Astrocyte (in vitro differentiated cells and primary cell): ENCODE measurements at regions not wholly inside any gene's neighbourhood (a gene's known extent, or its start where the extent isn't known, plus 50 kb on each side); places are given as distances from the start of the nearest gene placed in this dataset.

Experiments
- DNase-seq: peaks from one replicate; pipeline ENCODE4 v3.0.0-alpha.2; 2010; ENCODE audit warnings: low read depth
- FAIRE-seq: peaks from 2 replicates; lab custom pipeline; 2011; peaks lifted over from hg19 to GRCh38; lab: Jason Lieb, UNC
- H2AFZ ChIP-seq: 2 replicates; pipeline ENCODE4 v1.6.0; 2012; ENCODE audit warnings: low read depth, low read length, inconsistent platforms
- H3K27ac ChIP-seq: 2 replicates; pipeline ENCODE4 v1.5.1; 2011; ENCODE audit warnings: low read depth, low read length, inconsistent platforms
- H3K27me3 ChIP-seq: 2 replicates; pipeline ENCODE4 v1.6.0; 2011; ENCODE audit warnings: low read length, inconsistent platforms; ENCODE audit not compliant: insufficient read depth
- H3K36me3 ChIP-seq: 2 replicates; pipeline ENCODE4 v1.5.1; 2011; ENCODE audit warnings: low read length, inconsistent platforms; ENCODE audit not compliant: insufficient read depth
- H3K4me1 ChIP-seq: 2 replicates; pipeline ENCODE4 v1.5.1; 2011; ENCODE audit warnings: low read length, inconsistent platforms; ENCODE audit not compliant: insufficient read depth
- H3K4me2 ChIP-seq: 2 replicates; pipeline ENCODE4 v1.6.0; 2012; ENCODE audit warnings: low read length, inconsistent platforms
- H3K4me3 ChIP-seq: 2 replicates; pipeline ENCODE4 v1.5.1; 2011; ENCODE audit warnings: low read depth, mild to moderate bottlenecking, low read length, inconsistent platforms; ENCODE audit not compliant: insufficient read depth
- H3K79me2 ChIP-seq: 2 replicates; pipeline ENCODE4 v1.6.0; 2012; ENCODE audit warnings: mild to moderate bottlenecking, low read length, inconsistent platforms; ENCODE audit not compliant: insufficient read depth
- H3K9ac ChIP-seq: 2 replicates; pipeline ENCODE4 v1.6.0; 2012; ENCODE audit warnings: mild to moderate bottlenecking, low read length, inconsistent platforms
- H3K9me3 ChIP-seq: 2 replicates; pipeline ENCODE4 v1.5.1; 2012; ENCODE audit warnings: low read depth, mild to moderate bottlenecking, low read length, inconsistent platforms; ENCODE audit not compliant: insufficient read depth
- H4K20me1 ChIP-seq: 2 replicates; pipeline ENCODE4 v1.6.0; 2012; ENCODE audit warnings: low read length, inconsistent platforms; ENCODE audit not compliant: insufficient read depth
- H3K27ac Mint-ChIP-seq: one replicate; pipeline ENCODE4 v1.8.0; 2021; ENCODE audit warnings: mild to moderate bottlenecking, mixed read lengths; ENCODE audit not compliant: unreplicated experiment
- H3K27me3 Mint-ChIP-seq: one replicate; pipeline ENCODE4 v1.8.0; 2021; ENCODE audit warnings: low read depth, mixed read lengths; ENCODE audit not compliant: unreplicated experiment
- H3K36me3 Mint-ChIP-seq: one replicate; pipeline ENCODE4 v1.8.0; 2021; ENCODE audit warnings: low read depth, mixed read lengths; ENCODE audit not compliant: unreplicated experiment
- H3K4me1 Mint-ChIP-seq: one replicate; pipeline ENCODE4 v1.8.0; 2021; ENCODE audit warnings: low read depth, mixed read lengths; ENCODE audit not compliant: unreplicated experiment
- H3K4me3 Mint-ChIP-seq: one replicate; pipeline ENCODE4 v1.8.0; 2021; ENCODE audit warnings: mild to moderate bottlenecking, moderate library complexity, mixed read lengths; ENCODE audit not compliant: unreplicated experiment
- H3K9me3 Mint-ChIP-seq: one replicate; pipeline ENCODE4 v1.8.0; 2021; ENCODE audit warnings: mild to moderate bottlenecking, mixed read lengths; ENCODE audit not compliant: unreplicated experiment
- CTCF ChIP-seq: IDR thresholded peaks from 2 replicates; pipeline ENCODE4 v1.5.1; 2011; ENCODE audit warnings: low read depth, mild to moderate bottlenecking, inconsistent platforms, low read length, moderate library complexity; ENCODE audit not compliant: insufficient read depth
- EZH2 ChIP-seq: IDR thresholded peaks from 2 replicates; pipeline ENCODE4 v1.6.1; 2012; ENCODE audit warnings: mild to moderate bottlenecking, low read length, inconsistent platforms; ENCODE audit not compliant: insufficient read depth

GRCh38 chr1:193569096-193569982, 382.9 kb upstream of the B3GALT2 start:
- no peaks in the 10 kb centered on the region for H3K9me3 ChIP-seq
- H4K20me1 ChIP-seq = no peaks in the 10 kb centered on the region
- TF ChIP-seq CTCF = no peak
- no peak for TF ChIP-seq EZH2
- DNase-seq (peak; percentile 92), FAIRE-seq (no peak)
- Mint-ChIP-seq H3K27ac (peak overlapping the region; percentile 92), H3K4me1 (peaks cover 28% of the 10 kb centered on the region), H3K9me3 (peaks cover 12% of the 10 kb centered on the region), H3K4me3 (no peak overlapping the region), H3K27me3 (no peaks in the 10 kb centered on the region), H3K36me3 (no peaks in the 10 kb centered on the region)
- H3K27me3 ChIP-seq = no peaks in the 10 kb centered on the region
- H3K9ac ChIP-seq = peak overlapping the region; percentile 24
- H2AFZ ChIP-seq = no peak overlapping the region
- no peak overlapping the region for H3K4me3 ChIP-seq
- no peaks in the 10 kb centered on the region for H3K79me2 ChIP-seq
- no peaks in the 10 kb centered on the region for H3K36me3 ChIP-seq
- H3K4me1 ChIP-seq = no peaks in the 10 kb centered on the region
- H3K4me2 ChIP-seq = peak overlapping the region; percentile 53
- H3K27ac ChIP-seq = peak overlapping the region; percentile 79

- Histone ChIP-seq H4K20me1 (no peaks in the 10 kb centered on the region), H3K4me1 (no peaks in the 10 kb centered on the region), H3K36me3 (no peaks in the 10 kb centered on the region), H3K4me2 (no peak overlapping the region), H3K27ac (no peak overlapping the region), H3K27me3 (no peaks in the 10 kb centered on the region), H3K4me3 (no peak overlapping the region), H2AFZ (no peak overlapping the region), H3K9ac (no peak overlapping the region), H3K79me2 (no peaks in the 10 kb centered on the region), H3K9me3 (no peaks in the 10 kb centered on the region)
- Mint-ChIP-seq H3K36me3 (no peaks in the 10 kb centered on the region), H3K27me3 (no peaks in the 10 kb centered on the region), H3K4me1 (peaks cover 28% of the 10 kb centered on the region), H3K27ac (peak overlapping the region; percentile 92), H3K4me3 (no peak overlapping the region), H3K9me3 (peaks cover 12% of the 10 kb centered on the region)
- TF ChIP-seq CTCF (no peak), EZH2 (no peak)
- FAIRE-seq (no peak), DNase-seq (no peak)
Measured at GRCh38 chr1:193568512-193568911, 382.1 kb upstream of the B3GALT2 start.

GRCh38 chr1:193567937-193568336, 381.5 kb upstream of the B3GALT2 start:
- FAIRE-seq = no peak
- Mint-ChIP-seq H3K27ac (peak overlapping the region; percentile 92), H3K4me3 (no peak overlapping the region), H3K4me1 (peaks cover 28% of the 10 kb centered on the region), H3K9me3 (peaks cover 11% of the 10 kb centered on the region), H3K27me3 (no peaks in the 10 kb centered on the region), H3K36me3 (no peaks in the 10 kb centered on the region)
- H3K36me3 ChIP-seq = no peaks in the 10 kb centered on the region
- no peak overlapping the region for H2AFZ ChIP-seq
- no peaks in the 10 kb centered on the region for H3K79me2 ChIP-seq
- DNase-seq = no peak
- no peak overlapping the region for H3K4me2 ChIP-seq
- H4K20me1 ChIP-seq = no peaks in the 10 kb centered on the region
- TF ChIP-seq EZH2 (no peak), CTCF (no peak)
- no peak overlapping the region for H3K27ac ChIP-seq
- no peak overlapping the region for H3K4me3 ChIP-seq
- H3K9me3 ChIP-seq = no peaks in the 10 kb centered on the region
- no peaks in the 10 kb centered on the region for H3K4me1 ChIP-seq
- H3K9ac ChIP-seq = no peak overlapping the region
- no peaks in the 10 kb centered on the region for H3K27me3 ChIP-seq
